Stimulated activated CD4-positive, alpha-beta T cell treated with anti-CD3 and anti-CD28 coated beads, Interleukin-2, amount 100 ng/mL, for 4 hours (primary cell): ENCODE measurements at regions not wholly inside any gene's neighbourhood (a gene's known extent, or its start where the extent isn't known, plus 50 kb on each side); places are given as distances from the start of the nearest gene placed in this dataset.

Experiments used
- DNase-seq: peaks from one replicate; pipeline ENCODE4 v3.0.0-alpha.2; 2020; ENCODE audit warnings: low read depth

GRCh38 chr4:181637186-181638105, 605.8 kb upstream of the TENM3 start:
- no peak for DNase-seq

GRCh38 chr4:181643466-181643865, 599.7 kb upstream of the TENM3 start:
- no peak for DNase-seq

- DNase-seq, result no peak
These were observed 597.7 kb upstream of the TENM3 start for GRCh38 chr4:181645489-181645888.

GRCh38 chr4:181646864-181647263, 596.3 kb upstream of the TENM3 start:
- no peak for DNase-seq

GRCh38 chr4:181647396-181648147, 595.6 kb upstream of the TENM3 start:
- no peak for DNase-seq

GRCh38 chr4:181650033-181650825, 593.0 kb upstream of the TENM3 start:
- DNase-seq, result no peak

GRCh38 chr4:181656748-181657147, 586.5 kb upstream of the TENM3 start:
- DNase-seq, result no peak

GRCh38 chr4:181659202-181659601, 584.0 kb upstream of the TENM3 start:
- no peak for DNase-seq

GRCh38 chr4:181659876-181660275, 583.3 kb upstream of the TENM3 start:
- no peak for DNase-seq

GRCh38 chr4:181661090-181661489, 582.1 kb upstream of the TENM3 start:
- DNase-seq, result no peak

- DNase-seq, result no peak
These were observed 581.3 kb upstream of the TENM3 start for GRCh38 chr4:181661923-181662322.

GRCh38 chr4:181662383-181662782, 580.8 kb upstream of the TENM3 start:
- no peak for DNase-seq

GRCh38 chr4:181670506-181670905, 572.7 kb upstream of the TENM3 start:
- no peak for DNase-seq

- no peak for DNase-seq
These were observed 571.5 kb upstream of the TENM3 start for GRCh38 chr4:181671672-181672071.

- DNase-seq, result no peak
These were observed 570.5 kb upstream of the TENM3 start for GRCh38 chr4:181672751-181673150.

GRCh38 chr4:181674315-181674875, 568.8 kb upstream of the TENM3 start:
- DNase-seq, result no peak

- no peak for DNase-seq
These were observed 566.7 kb upstream of the TENM3 start for GRCh38 chr4:181676546-181676945.

GRCh38 chr4:181677201-181677600, 566.0 kb upstream of the TENM3 start:
- DNase-seq, result no peak

- no peak for DNase-seq
These were observed 565.6 kb upstream of the TENM3 start for GRCh38 chr4:181677621-181678020.

GRCh38 chr4:181679754-181680153, 563.4 kb upstream of the TENM3 start:
- no peak for DNase-seq

GRCh38 chr4:181682367-181683047, 560.7 kb upstream of the TENM3 start:
- DNase-seq, result no peak
